ENCODE measurements at regions not wholly inside any gene's neighbourhood (a gene's known extent, or its start where the extent isn't known, plus 50 kb on each side); places are given as distances from the start of the nearest gene placed in this dataset.

DNA sequence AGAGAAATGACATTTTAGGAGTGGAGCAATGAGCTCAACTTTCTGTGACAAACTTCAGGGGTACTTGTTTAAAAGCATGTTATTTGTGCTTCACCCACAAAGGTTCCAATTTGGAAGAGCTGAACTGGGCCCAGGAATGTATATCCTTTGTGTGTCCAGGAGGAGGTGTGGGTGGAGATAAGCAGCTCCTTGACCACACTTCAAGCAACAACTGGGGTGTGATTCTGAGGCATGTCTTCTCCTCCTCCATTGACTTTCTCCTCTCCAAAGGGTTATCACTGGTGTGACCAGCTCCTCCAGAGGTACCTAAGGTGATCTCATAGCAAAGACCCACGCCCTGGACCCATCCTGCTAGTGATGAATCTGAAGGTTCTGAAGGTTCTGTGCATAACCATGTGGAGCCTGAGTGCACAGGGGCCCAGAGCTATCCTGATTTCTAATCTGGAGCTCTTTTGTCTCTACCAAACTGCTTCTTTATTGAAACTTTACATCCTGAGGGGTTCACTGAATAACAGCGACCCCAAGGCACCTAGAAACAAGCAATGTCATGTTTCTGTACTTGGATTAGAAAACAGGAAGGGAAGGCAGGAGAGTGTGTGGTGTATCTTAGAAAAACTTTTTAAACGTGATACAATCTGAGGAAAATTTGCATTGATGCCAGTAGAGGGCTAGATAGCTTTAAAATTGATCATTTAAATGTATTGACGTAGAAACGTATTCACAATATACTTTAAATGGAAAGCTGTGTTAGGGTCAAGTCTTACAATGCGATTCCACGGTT lies 60.9 kb upstream of the CD93 start:
- Histone ChIP-seq H3K4me1 (ENCODE audit: control insufficient read depth in 4 of 4, insufficient read depth in 4 of 4, low read length in 3 of 4) (peaks cover 0 to 3% (median 2%) of the 10 kb centered on the region in 4 donors), H3K36me3 (ENCODE audit: control insufficient read depth in 4 of 4, insufficient read depth in 3 of 4, low read depth in 1 of 4, low read length in 3 of 4) (no peaks in the 10 kb centered on the region), H3K27ac (ENCODE audit: low read depth in 1 of 2, low read length in 2 of 2) (no peak overlapping the region), H3K27me3 (ENCODE audit: control insufficient read depth in 4 of 4, insufficient read depth in 4 of 4, low read length in 3 of 4) (no peaks in the 10 kb centered on the region), H3K9me3 (ENCODE audit: control insufficient read depth in 4 of 4, low read length in 3 of 4) (no peaks in the 10 kb centered on the region), H3K4me3 (ENCODE audit: low read depth in 1 of 3, low read length in 3 of 3) (no peak overlapping the region), H3K9ac (ENCODE audit: low read depth in 1 of 2, low read length in 2 of 2) (no peak overlapping the region)
- 77% methylated on average over 7 of the region's 7 CpGs for WGBS
- TF ChIP-seq FOXA2 (IDR thresholded peaks at IDR 0.05) (no peak), JUND (IDR thresholded peaks at IDR 0.05) (no peak), HNF4G (IDR thresholded peaks at IDR 0.05) (no peak), GABPA (IDR thresholded peaks at IDR 0.05 in 1 of 2, conservative IDR thresholded peaks at IDR 0.05 in 1 of 2) (no peak)
- DNase-seq (ENCODE audit: low spot score): no peak

DNA sequence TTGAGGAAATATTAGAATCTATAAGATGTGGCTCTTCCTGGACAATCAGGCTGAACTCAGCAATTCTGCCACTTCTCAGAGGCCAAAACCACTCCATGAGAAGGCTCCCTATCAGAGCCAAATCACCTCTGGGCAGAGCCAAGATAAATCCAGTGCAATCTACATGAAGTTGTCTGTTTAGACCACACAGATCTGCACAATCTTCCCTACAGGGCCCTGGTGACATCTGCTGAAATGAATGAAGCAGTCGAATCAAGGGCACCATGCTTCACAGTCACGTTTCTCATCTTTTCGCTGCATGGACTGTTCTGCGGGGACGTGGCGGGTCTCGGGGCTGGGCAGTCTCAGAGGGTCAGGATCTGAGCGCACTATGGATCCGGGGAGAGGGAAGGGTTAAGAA lies 60.1 kb upstream of the CD93 start:
- no peak for DNase-seq (ENCODE audit: low spot score)

More for the DNA sequence above, 60.1 kb upstream of the CD93 start:
- Histone ChIP-seq H3K27ac (ENCODE audit: low read depth in 1 of 2, low read length in 2 of 2) (no peak overlapping the region), H3K36me3 (ENCODE audit: control insufficient read depth in 4 of 4, insufficient read depth in 3 of 4, low read depth in 1 of 4, low read length in 3 of 4) (no peaks in the 10 kb centered on the region), H3K4me1 (ENCODE audit: control insufficient read depth in 4 of 4, insufficient read depth in 4 of 4, low read length in 3 of 4) (peaks cover 0 to 3% (median 2%) of the 10 kb centered on the region in 4 donors), H3K27me3 (ENCODE audit: control insufficient read depth in 4 of 4, insufficient read depth in 4 of 4, low read length in 3 of 4) (no peaks in the 10 kb centered on the region), H3K9ac (ENCODE audit: low read depth in 1 of 2, low read length in 2 of 2) (no peak overlapping the region), H3K4me3 (ENCODE audit: low read depth in 1 of 3, low read length in 3 of 3) (no peak overlapping the region), H3K9me3 (ENCODE audit: control insufficient read depth in 4 of 4, low read length in 3 of 4) (no peaks in the 10 kb centered on the region)
- 93% methylated on average over 9 of the region's 9 CpGs for WGBS
- no peak for TF ChIP-seq TAF1 (conservative IDR thresholded peaks at IDR 0.05)
- TF ChIP-seq HNF4G (IDR thresholded peaks at IDR 0.05): no peak
- TF ChIP-seq, protein P1, sequence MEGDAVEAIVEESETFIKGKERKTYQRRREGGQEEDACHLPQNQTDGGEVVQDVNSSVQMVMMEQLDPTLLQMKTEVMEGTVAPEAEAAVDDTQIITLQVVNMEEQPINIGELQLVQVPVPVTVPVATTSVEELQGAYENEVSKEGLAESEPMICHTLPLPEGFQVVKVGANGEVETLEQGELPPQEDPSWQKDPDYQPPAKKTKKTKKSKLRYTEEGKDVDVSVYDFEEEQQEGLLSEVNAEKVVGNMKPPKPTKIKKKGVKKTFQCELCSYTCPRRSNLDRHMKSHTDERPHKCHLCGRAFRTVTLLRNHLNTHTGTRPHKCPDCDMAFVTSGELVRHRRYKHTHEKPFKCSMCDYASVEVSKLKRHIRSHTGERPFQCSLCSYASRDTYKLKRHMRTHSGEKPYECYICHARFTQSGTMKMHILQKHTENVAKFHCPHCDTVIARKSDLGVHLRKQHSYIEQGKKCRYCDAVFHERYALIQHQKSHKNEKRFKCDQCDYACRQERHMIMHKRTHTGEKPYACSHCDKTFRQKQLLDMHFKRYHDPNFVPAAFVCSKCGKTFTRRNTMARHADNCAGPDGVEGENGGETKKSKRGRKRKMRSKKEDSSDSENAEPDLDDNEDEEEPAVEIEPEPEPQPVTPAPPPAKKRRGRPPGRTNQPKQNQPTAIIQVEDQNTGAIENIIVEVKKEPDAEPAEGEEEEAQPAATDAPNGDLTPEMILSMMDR (IDR thresholded peaks at IDR 0.05; ENCODE audit: low read depth, low read length, missing input control): no peak
- no peak for TF ChIP-seq FOXA1 (IDR thresholded peaks at IDR 0.05)
- no peak for TF ChIP-seq RXRA (IDR thresholded peaks at IDR 0.05)
- TF ChIP-seq SP1 (IDR thresholded peaks at IDR 0.05): no peak
- TF ChIP-seq EGR1 (IDR thresholded peaks at IDR 0.05; ENCODE audit: low read depth in 2 of 2): no peak
- TF ChIP-seq GABPA (IDR thresholded peaks at IDR 0.05 in 1 of 2, conservative IDR thresholded peaks at IDR 0.05 in 1 of 2): no peak
- no peak for TF ChIP-seq JUND (IDR thresholded peaks at IDR 0.05)
- TF ChIP-seq, protein P2, sequence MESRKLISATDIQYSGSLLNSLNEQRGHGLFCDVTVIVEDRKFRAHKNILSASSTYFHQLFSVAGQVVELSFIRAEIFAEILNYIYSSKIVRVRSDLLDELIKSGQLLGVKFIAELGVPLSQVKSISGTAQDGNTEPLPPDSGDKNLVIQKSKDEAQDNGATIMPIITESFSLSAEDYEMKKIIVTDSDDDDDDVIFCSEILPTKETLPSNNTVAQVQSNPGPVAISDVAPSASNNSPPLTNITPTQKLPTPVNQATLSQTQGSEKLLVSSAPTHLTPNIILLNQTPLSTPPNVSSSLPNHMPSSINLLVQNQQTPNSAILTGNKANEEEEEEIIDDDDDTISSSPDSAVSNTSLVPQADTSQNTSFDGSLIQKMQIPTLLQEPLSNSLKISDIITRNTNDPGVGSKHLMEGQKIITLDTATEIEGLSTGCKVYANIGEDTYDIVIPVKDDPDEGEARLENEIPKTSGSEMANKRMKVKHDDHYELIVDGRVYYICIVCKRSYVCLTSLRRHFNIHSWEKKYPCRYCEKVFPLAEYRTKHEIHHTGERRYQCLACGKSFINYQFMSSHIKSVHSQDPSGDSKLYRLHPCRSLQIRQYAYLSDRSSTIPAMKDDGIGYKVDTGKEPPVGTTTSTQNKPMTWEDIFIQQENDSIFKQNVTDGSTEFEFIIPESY (IDR thresholded peaks at IDR 0.05): no peak
- TF ChIP-seq HNF4A (conservative IDR thresholded peaks at IDR 0.05): no peak
- TF ChIP-seq ATF3 (IDR thresholded peaks at IDR 0.05): no peak
- TF ChIP-seq, protein P3, sequence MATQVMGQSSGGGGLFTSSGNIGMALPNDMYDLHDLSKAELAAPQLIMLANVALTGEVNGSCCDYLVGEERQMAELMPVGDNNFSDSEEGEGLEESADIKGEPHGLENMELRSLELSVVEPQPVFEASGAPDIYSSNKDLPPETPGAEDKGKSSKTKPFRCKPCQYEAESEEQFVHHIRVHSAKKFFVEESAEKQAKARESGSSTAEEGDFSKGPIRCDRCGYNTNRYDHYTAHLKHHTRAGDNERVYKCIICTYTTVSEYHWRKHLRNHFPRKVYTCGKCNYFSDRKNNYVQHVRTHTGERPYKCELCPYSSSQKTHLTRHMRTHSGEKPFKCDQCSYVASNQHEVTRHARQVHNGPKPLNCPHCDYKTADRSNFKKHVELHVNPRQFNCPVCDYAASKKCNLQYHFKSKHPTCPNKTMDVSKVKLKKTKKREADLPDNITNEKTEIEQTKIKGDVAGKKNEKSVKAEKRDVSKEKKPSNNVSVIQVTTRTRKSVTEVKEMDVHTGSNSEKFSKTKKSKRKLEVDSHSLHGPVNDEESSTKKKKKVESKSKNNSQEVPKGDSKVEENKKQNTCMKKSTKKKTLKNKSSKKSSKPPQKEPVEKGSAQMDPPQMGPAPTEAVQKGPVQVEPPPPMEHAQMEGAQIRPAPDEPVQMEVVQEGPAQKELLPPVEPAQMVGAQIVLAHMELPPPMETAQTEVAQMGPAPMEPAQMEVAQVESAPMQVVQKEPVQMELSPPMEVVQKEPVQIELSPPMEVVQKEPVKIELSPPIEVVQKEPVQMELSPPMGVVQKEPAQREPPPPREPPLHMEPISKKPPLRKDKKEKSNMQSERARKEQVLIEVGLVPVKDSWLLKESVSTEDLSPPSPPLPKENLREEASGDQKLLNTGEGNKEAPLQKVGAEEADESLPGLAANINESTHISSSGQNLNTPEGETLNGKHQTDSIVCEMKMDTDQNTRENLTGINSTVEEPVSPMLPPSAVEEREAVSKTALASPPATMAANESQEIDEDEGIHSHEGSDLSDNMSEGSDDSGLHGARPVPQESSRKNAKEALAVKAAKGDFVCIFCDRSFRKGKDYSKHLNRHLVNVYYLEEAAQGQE (IDR thresholded peaks at IDR 0.05): no peak
- no peak for TF ChIP-seq RAD21 (IDR thresholded peaks at IDR 0.05)
- no peak for TF ChIP-seq MAX (IDR thresholded peaks at IDR 0.05)
